ENCODE measurements at regions not wholly inside any gene's neighbourhood (a gene's known extent, or its start where the extent isn't known, plus 50 kb on each side); places are given as distances from the start of the nearest gene placed in this dataset.
A peak's percentile ranks its signal among the peaks of the same experiment; 100 is the strongest.
"Not testable (repeated sequence)": the region's sequence is repeated elsewhere in the genome, so short reads cannot be mapped to it uniquely, and the experiment has no call there.

GRCh38 chr4:79661196-79661595 lies 253.2 kb upstream of the GK2 start:
- Mint-ChIP-seq H3K27ac (no peak overlapping the region), H3K4me3 (no peak overlapping the region), H3K9me3 (peaks cover 8 to 25% of the 10 kb centered on the region in 2 donors), H3K27me3 (no peaks in the 10 kb centered on the region), H3K4me1 (no peaks in the 10 kb centered on the region)
- ATAC-seq (no peak), DNase-seq (no peak)

- not testable (repeated sequence) for H3K4me1 Mint-ChIP-seq, H3K27me3 Mint-ChIP-seq, H3K27ac Mint-ChIP-seq, DNase-seq, H3K4me3 Mint-ChIP-seq, ATAC-seq
- peaks cover 8 to 25% of the 10 kb centered on the region in 2 donors for H3K9me3 Mint-ChIP-seq
Measured at GRCh38 chr4:79659308-79659870, 251.4 kb upstream of the GK2 start.

DNA sequence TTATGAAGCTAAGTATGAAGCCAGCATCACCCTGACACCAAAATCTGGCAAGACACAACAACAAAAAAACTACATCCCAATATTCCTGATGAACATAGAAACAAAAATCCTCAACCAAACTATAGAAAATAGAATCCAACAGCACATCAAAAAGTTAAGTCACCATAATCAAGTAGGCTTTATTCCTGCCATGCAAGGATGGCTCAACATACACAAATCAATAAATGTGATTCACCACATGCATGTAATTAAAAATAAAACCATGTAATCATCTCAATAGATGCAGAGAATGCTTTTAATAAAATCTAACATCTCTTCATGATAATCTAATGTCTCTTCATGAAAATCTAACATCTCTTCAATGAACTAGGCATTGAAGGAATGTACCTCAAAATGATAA lies 249.4 kb upstream of the GK2 start:
- Mint-ChIP-seq H3K9me3 (peaks cover 8 to 25% of the 10 kb centered on the region in 2 donors), H3K27me3 (no peaks in the 10 kb centered on the region), H3K4me1 (no peaks in the 10 kb centered on the region), H3K27ac (no peak overlapping the region), H3K4me3 (no peak overlapping the region)
- ATAC-seq (no peak), DNase-seq (no peak)

DNA sequence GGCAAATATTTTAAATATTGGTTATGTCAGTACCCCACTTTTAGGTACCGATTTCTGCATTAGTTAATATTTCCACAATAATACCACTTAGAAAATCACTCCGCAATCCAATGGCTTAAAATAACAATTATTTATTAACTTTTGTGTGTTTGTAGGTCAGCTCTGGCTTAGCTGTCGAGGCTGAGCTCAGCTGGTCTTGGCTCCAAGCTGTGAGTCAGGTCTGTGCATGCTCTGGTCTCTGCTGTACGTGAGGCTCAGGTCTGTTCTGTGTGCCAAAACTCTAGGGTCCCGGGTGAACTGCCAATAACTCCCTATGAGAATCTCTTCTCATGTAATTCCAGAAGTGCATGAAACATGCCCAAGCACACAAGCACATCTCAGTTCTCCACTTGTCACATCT lies 245.8 kb upstream of the GK2 start:
- DNase-seq (no peak), ATAC-seq (no peak)
- Mint-ChIP-seq H3K27me3 (no peaks in the 10 kb centered on the region), H3K4me3 (no peak overlapping the region), H3K4me1 (no peaks in the 10 kb centered on the region), H3K27ac (no peak overlapping the region), H3K9me3 (peaks cover 0 to 10% of the 10 kb centered on the region in 2 donors)

GRCh38 chr4:79652738-79653137 lies 244.7 kb upstream of the GK2 start:
- H3K27ac Mint-ChIP-seq = no peak overlapping the region
- H3K4me1 Mint-ChIP-seq = no peaks in the 10 kb centered on the region
- H3K27me3 Mint-ChIP-seq = no peaks in the 10 kb centered on the region
- ATAC-seq (no peak), DNase-seq (no peak)
- H3K4me3 Mint-ChIP-seq = no peak overlapping the region
- peaks cover 0 to 10% of the 10 kb centered on the region in 2 donors for H3K9me3 Mint-ChIP-seq

- no peaks in the 10 kb centered on the region for H3K27me3 Mint-ChIP-seq
- ATAC-seq (no peak), DNase-seq (no peak)
- H3K27ac Mint-ChIP-seq = no peak overlapping the region
- peaks cover 0 to 6% of the 10 kb centered on the region in 2 donors for H3K9me3 Mint-ChIP-seq
- no peaks in the 10 kb centered on the region for H3K4me1 Mint-ChIP-seq
- H3K4me3 Mint-ChIP-seq = no peak overlapping the region
Measured at GRCh38 chr4:79652232-79652631, 244.2 kb upstream of the GK2 start.

DNA sequence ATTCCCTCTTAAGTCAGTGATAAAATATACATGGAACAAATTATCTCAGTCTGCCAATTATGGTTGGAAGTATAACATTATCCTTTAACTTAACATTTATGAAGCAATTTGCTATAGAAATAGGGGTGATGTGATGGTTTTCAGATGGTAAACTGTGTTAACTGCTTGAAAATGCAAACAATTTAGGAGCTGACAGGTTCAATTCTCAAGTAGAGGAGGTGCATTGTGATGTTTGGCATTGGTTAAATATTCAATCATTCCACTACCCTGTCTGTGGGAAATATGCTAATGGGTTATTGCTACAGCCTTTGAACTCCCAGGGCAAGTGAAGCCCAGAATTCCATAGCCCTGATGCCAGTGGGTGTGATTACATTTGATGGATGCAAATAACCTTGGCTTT lies 243.4 kb upstream of the GK2 start:
- no peak for DNase-seq
- no peak overlapping the region for H3K27ac Mint-ChIP-seq
- no peaks in the 10 kb centered on the region for H3K9me3 Mint-ChIP-seq
- no peak overlapping the region for H3K4me3 Mint-ChIP-seq
- no peaks in the 10 kb centered on the region for H3K27me3 Mint-ChIP-seq
- no peak for ATAC-seq
- no peaks in the 10 kb centered on the region for H3K4me1 Mint-ChIP-seq

DNA sequence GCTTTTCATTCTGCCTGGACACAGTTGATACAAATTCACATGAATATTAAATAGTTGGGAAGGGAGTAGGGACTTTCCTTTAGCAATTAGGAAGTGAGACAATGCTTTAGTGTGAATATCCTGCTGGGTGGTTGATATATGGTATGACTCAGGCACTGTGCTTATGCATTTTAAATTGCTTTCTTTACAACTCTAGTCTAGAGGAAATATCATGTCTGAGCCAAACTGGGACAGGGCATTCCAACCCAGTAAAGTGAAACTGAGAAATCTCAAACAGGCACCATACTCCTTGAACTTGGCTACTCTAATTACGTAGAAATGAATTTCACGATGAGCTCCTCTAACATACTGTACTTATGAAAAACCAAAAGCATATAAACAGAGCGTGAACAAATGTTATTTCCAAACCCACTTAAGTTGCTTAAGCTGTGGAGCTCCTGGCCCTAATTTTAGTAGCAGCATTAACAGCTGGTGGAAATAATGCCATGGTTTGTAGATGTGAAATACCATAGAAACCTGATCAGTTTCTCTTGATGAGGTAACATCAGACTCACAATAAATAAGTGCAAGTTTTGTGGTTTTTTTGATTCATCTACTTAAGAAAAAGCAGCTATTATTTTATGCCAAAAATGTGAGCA lies 242.9 kb upstream of the GK2 start:
- DNase-seq (no peak), ATAC-seq (peak; percentile 31)
- H3K4me3 Mint-ChIP-seq = no peak overlapping the region
- H3K27me3 Mint-ChIP-seq = no peaks in the 10 kb centered on the region
- H3K27ac Mint-ChIP-seq = peak overlapping the region in 1 of 2 donors; percentile 34
- no peaks in the 10 kb centered on the region for H3K9me3 Mint-ChIP-seq
- H3K4me1 Mint-ChIP-seq = no peaks in the 10 kb centered on the region

DNA sequence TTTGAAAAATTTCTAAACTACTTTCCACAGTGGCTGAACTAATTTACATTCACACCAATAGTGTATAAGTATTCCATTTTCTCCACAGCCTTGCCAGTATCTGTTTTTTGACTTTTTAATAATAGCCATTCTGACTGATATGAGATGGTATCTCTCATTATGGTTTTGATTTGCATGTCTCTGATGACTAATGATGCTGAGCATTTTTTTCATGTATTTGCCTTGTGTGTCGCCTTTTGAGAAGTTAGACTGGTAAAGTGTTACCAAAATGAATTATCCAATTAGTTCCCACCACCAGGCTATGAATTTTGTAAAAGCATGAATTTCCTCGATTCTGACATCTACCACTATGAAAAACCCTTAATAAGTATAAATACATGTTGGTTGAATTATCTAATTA lies 242.2 kb upstream of the GK2 start:
- Mint-ChIP-seq H3K4me3 (no peak overlapping the region), H3K27ac (no peak overlapping the region), H3K27me3 (no peaks in the 10 kb centered on the region), H3K4me1 (no peaks in the 10 kb centered on the region), H3K9me3 (no peaks in the 10 kb centered on the region)
- no peak for DNase-seq
- no peak for ATAC-seq

DNA sequence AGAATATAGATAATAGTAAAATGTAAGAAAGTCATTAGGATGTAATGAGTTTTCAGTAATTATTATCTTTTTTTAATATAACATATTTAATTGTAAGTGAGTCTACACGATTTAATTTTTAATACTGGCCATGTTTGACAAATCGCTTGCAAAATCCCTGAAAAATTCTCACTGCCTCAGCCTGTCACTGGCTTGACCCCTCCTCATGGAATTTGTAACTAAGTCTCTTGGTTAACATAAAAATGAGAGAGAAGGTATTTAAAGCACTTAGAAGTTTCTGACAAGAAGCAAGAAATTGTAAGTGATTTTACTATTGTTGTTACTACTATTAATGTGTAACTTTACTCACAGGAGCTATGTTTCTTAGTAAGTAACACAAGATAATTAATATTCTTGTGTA lies 237.9 kb upstream of the GK2 start:
- Mint-ChIP-seq H3K27me3 (no peaks in the 10 kb centered on the region), H3K9me3 (no peaks in the 10 kb centered on the region), H3K4me3 (no peak overlapping the region), H3K4me1 (no peaks in the 10 kb centered on the region), H3K27ac (no peak overlapping the region)
- ATAC-seq = no peak
- no peak for DNase-seq

DNA sequence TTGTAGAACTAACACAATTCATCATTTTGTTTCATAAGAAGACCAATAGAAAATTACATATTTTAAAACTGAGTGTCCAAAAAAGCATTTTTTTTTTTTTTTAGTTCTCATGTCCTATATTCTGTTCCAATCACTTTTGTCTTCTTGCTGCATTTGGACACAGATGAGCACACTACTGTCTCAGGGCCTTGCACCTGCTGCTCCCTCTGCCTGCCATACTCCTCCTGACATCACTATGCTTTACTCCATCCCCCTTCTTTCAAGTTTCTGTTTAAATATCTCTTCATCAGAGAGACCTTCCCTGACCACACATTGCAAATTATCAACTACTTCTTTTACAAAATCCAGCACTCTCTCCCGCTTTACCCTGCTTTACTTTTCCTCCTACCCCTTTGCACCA lies 230.7 kb upstream of the GK2 start:
- H3K27ac Mint-ChIP-seq = no peak overlapping the region
- no peaks in the 10 kb centered on the region for H3K4me1 Mint-ChIP-seq
- DNase-seq (no peak), ATAC-seq (no peak)
- no peaks in the 10 kb centered on the region for H3K9me3 Mint-ChIP-seq
- no peak overlapping the region for H3K4me3 Mint-ChIP-seq
- no peaks in the 10 kb centered on the region for H3K27me3 Mint-ChIP-seq

- DNase-seq (no peak), ATAC-seq (no peak)
- Mint-ChIP-seq H3K9me3 (no peaks in the 10 kb centered on the region), H3K4me3 (no peak overlapping the region), H3K27me3 (no peaks in the 10 kb centered on the region), H3K4me1 (no peaks in the 10 kb centered on the region), H3K27ac (no peak overlapping the region)
Measured at GRCh38 chr4:79636991-79637390, 229.0 kb upstream of the GK2 start.

DNA sequence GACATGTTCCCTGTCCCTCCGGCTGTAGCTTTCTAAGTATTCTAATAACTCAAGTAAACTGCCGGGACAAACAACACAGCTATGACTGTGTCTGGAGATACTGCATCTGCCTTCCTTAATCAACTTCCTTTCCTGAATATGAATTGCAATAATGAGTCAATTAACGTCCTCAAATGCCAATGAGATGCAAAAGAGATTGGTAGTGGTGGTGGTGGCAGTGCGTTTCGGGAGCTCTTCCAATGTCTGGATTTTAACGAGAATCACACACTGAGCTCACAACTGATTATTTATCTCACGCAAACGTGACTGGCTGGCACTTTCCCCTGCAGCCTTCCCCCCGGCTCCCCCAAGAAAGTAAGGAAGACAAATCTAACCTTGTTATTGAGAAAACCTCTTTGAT lies 226.1 kb upstream of the GK2 start:
- Mint-ChIP-seq H3K27me3 (no peaks in the 10 kb centered on the region), H3K4me1 (no peaks in the 10 kb centered on the region), H3K4me3 (no peak overlapping the region), H3K9me3 (no peaks in the 10 kb centered on the region), H3K27ac (no peak overlapping the region)
- no peak for DNase-seq
- ATAC-seq = no peak

- Mint-ChIP-seq H3K27ac (no peak overlapping the region), H3K27me3 (no peaks in the 10 kb centered on the region), H3K4me3 (no peak overlapping the region), H3K9me3 (no peaks in the 10 kb centered on the region), H3K4me1 (no peaks in the 10 kb centered on the region)
- ATAC-seq (no peak), DNase-seq (no peak)
Measured at GRCh38 chr4:79632114-79632513, 224.1 kb upstream of the GK2 start.

- H3K4me1 Mint-ChIP-seq = no peaks in the 10 kb centered on the region
- ATAC-seq = no peak
- H3K9me3 Mint-ChIP-seq = no peaks in the 10 kb centered on the region
- H3K27me3 Mint-ChIP-seq = no peaks in the 10 kb centered on the region
- no peak overlapping the region for H3K27ac Mint-ChIP-seq
- H3K4me3 Mint-ChIP-seq = no peak overlapping the region
- no peak for DNase-seq
Measured at GRCh38 chr4:79626611-79627010, 218.6 kb upstream of the GK2 start.

- H3K9me3 Mint-ChIP-seq = no peaks in the 10 kb centered on the region
- no peaks in the 10 kb centered on the region for H3K4me1 Mint-ChIP-seq
Measured at GRCh38 chr4:79626101-79626500, 218.1 kb upstream of the GK2 start.

DNA sequence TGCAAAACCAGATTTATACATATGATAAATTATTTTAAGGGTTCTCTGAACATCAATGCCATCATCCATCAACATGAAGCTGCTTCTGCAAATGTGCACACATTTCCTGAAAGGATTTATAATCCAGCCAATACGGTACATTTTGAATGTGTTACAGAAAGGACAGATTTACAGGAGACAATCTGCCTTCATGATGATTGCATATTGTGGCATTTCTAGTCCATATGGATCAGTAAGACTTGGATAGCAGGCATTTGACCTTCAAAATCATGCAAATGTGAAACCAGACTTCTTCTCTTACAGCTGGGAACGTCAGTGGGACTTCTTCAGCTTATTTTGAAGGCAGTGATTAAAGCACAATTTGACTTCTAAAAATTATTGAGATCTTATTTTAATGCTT lies 217.3 kb upstream of the GK2 start:
- DNase-seq = no peak
- ATAC-seq = no peak
- Mint-ChIP-seq H3K27ac (no peak overlapping the region), H3K4me1 (no peaks in the 10 kb centered on the region), H3K27me3 (no peaks in the 10 kb centered on the region), H3K9me3 (no peaks in the 10 kb centered on the region), H3K4me3 (no peak overlapping the region)

More at GRCh38 chr4:79626101-79626500, 218.1 kb upstream of the GK2 start:
- Mint-ChIP-seq H3K4me3 (no peak overlapping the region), H3K27me3 (no peaks in the 10 kb centered on the region), H3K27ac (no peak overlapping the region)
- no peak for DNase-seq
- no peak for ATAC-seq

Data from stimulated activated naive CD8-positive, alpha-beta T cell treated with anti-CD3 and anti-CD28 coated beads, Interleukin-15, amount 100 ng/mL, for 72 hours (primary cell).